Neuronal stem cell (in vitro differentiated cells): ENCODE measurements at regions not wholly inside any gene's neighbourhood (a gene's known extent, or its start where the extent isn't known, plus 50 kb on each side); places are given as distances from the start of the nearest gene placed in this dataset.

Experiments
- DNase-seq: peaks from one replicate; pipeline ENCODE4 v3.0.0-alpha.2; 2013; ENCODE audit warnings: low spot score
- H2AFZ ChIP-seq: one replicate; pipeline ENCODE4 v1.6.1; 2013; ENCODE audit warnings: mild to moderate bottlenecking, low read length, inconsistent platforms
- H2AK5ac ChIP-seq: 2 replicates; pipeline ENCODE4 v1.6.1; 2013; ENCODE audit warnings: low read depth, mild to moderate bottlenecking, inconsistent platforms, low read length, moderate library complexity, mixed read lengths
- H2BK120ac ChIP-seq: 2 replicates; pipeline ENCODE4 v1.6.1; 2013; ENCODE audit warnings: low read depth, mild to moderate bottlenecking, inconsistent platforms, low read length, moderate library complexity, mixed read lengths
- H2BK12ac ChIP-seq: one replicate; pipeline ENCODE4 v1.6.1; 2013; ENCODE audit warnings: low read length, inconsistent platforms
- H2BK15ac ChIP-seq: 2 replicates; pipeline ENCODE4 v1.6.1; 2013; ENCODE audit warnings: mild to moderate bottlenecking, low read length, inconsistent platforms, mixed read lengths
- H2BK5ac ChIP-seq: one replicate; pipeline ENCODE4 v1.6.1; 2013; ENCODE audit warnings: inconsistent platforms, mild to moderate bottlenecking, low read length, moderate library complexity
- H3K14ac ChIP-seq: one replicate; pipeline ENCODE4 v1.6.1; 2013; ENCODE audit warnings: low read length, inconsistent platforms
- H3K18ac ChIP-seq: 2 replicates; pipeline ENCODE4 v1.6.1; 2013; ENCODE audit warnings: low read length, inconsistent platforms
- H3K23ac ChIP-seq: 2 replicates; pipeline ENCODE4 v1.6.1; 2013; ENCODE audit warnings: low read depth, mild to moderate bottlenecking, mixed read lengths, low read length, inconsistent platforms; ENCODE audit not compliant: poor library complexity
- H3K27ac ChIP-seq: replicated peaks from 3 replicates; pipeline ENCODE4 v1.5.1; 2013; ENCODE audit warnings: low read length, inconsistent platforms
- H3K27me3 ChIP-seq, 3 experiments: 2 replicates each; pipeline ENCODE4 v1.6.1; 2013; ENCODE audit warnings: low read length in 3 of 3, mild to moderate bottlenecking in 2 of 3, inconsistent platforms in 1 of 3, low read depth in 1 of 3, mixed read lengths in 1 of 3, moderate library complexity in 1 of 3; ENCODE audit not compliant: control insufficient read depth in 3 of 3, insufficient read depth in 3 of 3
- H3K36me3 ChIP-seq, 2 donors: replicated peaks in 1 of 2; 2 replicates each; pipeline ENCODE4 v1.6.1; 2013; ENCODE audit warnings: low read length in 2 of 2; ENCODE audit not compliant: control insufficient read depth in 2 of 2, insufficient read depth in 2 of 2
- H3K4ac ChIP-seq: 2 replicates; pipeline ENCODE4 v1.6.1; 2013; ENCODE audit warnings: inconsistent platforms, mild to moderate bottlenecking, low read length, moderate library complexity
- H3K4me1 ChIP-seq, 2 donors: 1 replicate in 1 of 2; 2 replicates in 1 of 2; pipeline ENCODE4 v1.6.1; 2013; ENCODE audit warnings: low read length in 2 of 2, low read depth in 1 of 2; ENCODE audit not compliant: control insufficient read depth in 2 of 2, insufficient read depth in 1 of 2
- H3K4me2 ChIP-seq: one replicate; pipeline ENCODE4 v1.6.1; 2013; ENCODE audit warnings: mild to moderate bottlenecking, low read length, inconsistent platforms; ENCODE audit not compliant: insufficient read depth, poor library complexity, severe bottlenecking
- H3K4me3 ChIP-seq, 2 donors: 2 replicates each; pipeline ENCODE4 v1.5.1; 2013; ENCODE audit warnings: low read length in 2 of 2, mild to moderate bottlenecking in 2 of 2, inconsistent platforms in 1 of 2, moderate library complexity in 1 of 2
- H3K79me1 ChIP-seq: one replicate; pipeline ENCODE4 v1.6.1; 2013; ENCODE audit warnings: low read depth, mild to moderate bottlenecking, inconsistent platforms, low read length, moderate library complexity
- H3K9ac ChIP-seq: one replicate; pipeline ENCODE4 v1.6.1; 2013; ENCODE audit warnings: mild to moderate bottlenecking, low read depth, low read length, inconsistent platforms; ENCODE audit not compliant: poor library complexity
- H3K9me3 ChIP-seq, 2 donors: replicated peaks in 1 of 2; 2 replicates each; pipeline versions ENCODE3 to v1.6.1; 2013; ENCODE audit warnings: low read length in 2 of 2, mild to moderate bottlenecking in 2 of 2, inconsistent platforms in 1 of 2, low read depth in 1 of 2, mixed read lengths in 1 of 2, moderate library complexity in 1 of 2; ENCODE audit not compliant: control insufficient read depth in 2 of 2, insufficient read depth in 1 of 2
- H4K8ac ChIP-seq: one replicate; pipeline ENCODE4 v1.6.1; 2013; ENCODE audit warnings: low read depth, mild to moderate bottlenecking, inconsistent platforms, low read length, moderate library complexity
- H4K91ac ChIP-seq: one replicate; pipeline ENCODE4 v1.6.1; 2013; ENCODE audit warnings: low read length, low read depth, mild to moderate bottlenecking, inconsistent platforms; ENCODE audit not compliant: poor library complexity
- WGBS, 2 donors: extraction: QIAGEN DNeasy Blood & Tissue Kit; methylation state at CpG; one replicate each; pipeline ENCODE4 v1.1.7; 2013; ENCODE audit warnings: missing lambda C conversion rate in 2 of 2, mixed read lengths in 1 of 2; ENCODE audit not compliant: insufficient read length in 2 of 2, insufficient replicate concordance in 1 of 2; ENCODE audit errors: extremely low coverage in 2 of 2; 5-methylcytosine and 5-hydroxymethylcytosine counted together

DNA sequence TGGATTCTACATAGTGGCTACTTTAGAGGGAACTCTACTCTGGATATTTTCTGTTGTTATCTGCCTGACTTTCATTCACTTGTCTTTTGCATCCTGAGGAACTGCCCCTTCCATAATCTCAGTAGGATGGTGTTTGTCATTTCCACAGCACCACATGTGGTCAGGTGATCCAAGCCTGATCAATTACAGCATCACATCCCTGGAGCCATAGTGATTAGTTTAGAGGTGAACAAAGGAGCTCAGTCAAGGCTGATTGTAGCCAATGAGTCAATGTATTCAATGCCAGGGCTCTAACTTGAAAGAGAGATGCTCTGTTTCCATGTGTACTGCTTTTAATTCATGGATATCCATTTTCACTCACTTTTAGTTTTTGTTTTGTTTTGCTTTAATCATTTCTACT lies 478.7 kb upstream of the ADAMTS9 start:
- Histone ChIP-seq H2BK15ac (no peak overlapping the region), H2BK5ac (no peak overlapping the region), H2BK12ac (no peak overlapping the region), H3K4me2 (no peak overlapping the region), H2BK120ac (no peak overlapping the region), H2AK5ac (no peak overlapping the region), H3K9ac (no peak overlapping the region), H3K27ac (no peak overlapping the region), H3K27me3 (no peaks in the 10 kb centered on the region), H3K79me1 (no peaks in the 10 kb centered on the region), H3K14ac (no peak overlapping the region), H3K4me3 (no peak overlapping the region), H3K36me3 (no peaks in the 10 kb centered on the region), H3K18ac (no peak overlapping the region), H4K8ac (no peak overlapping the region), H3K9me3 (no peaks in the 10 kb centered on the region), H3K4me1 (peaks cover 0 to 2% of the 10 kb centered on the region in 2 donors), H3K4ac (no peak overlapping the region), H2AFZ (no peak overlapping the region), H3K23ac (no peak overlapping the region), H4K91ac (no peak overlapping the region)
- DNase-seq, result no peak

- H3K9me3 ChIP-seq, result peaks cover 0 to 11% of the 10 kb centered on the region in 2 donors
- H3K9ac ChIP-seq, result no peak overlapping the region
- whole genome bisulfite sequencing, 2 donors, result no CpG with 5 or more reads among the region's 3 CpGs
- H4K8ac ChIP-seq, result no peak overlapping the region
- DNase-seq, result no peak
- H3K4me1 ChIP-seq, result peaks cover 5% of the 10 kb centered on the region in 2 donors
- H3K4me2 ChIP-seq, result no peak overlapping the region
- H3K4me3 ChIP-seq, result no peak overlapping the region
- H2BK120ac ChIP-seq, result no peak overlapping the region
- H3K23ac ChIP-seq, result no peak overlapping the region
- no peak overlapping the region for H2AFZ ChIP-seq
- H3K36me3 ChIP-seq, result no peaks in the 10 kb centered on the region
- no peak overlapping the region for H3K4ac ChIP-seq
- no peak overlapping the region for H3K14ac ChIP-seq
- no peak overlapping the region for H4K91ac ChIP-seq
- no peak overlapping the region for H2BK5ac ChIP-seq
- H3K27ac ChIP-seq, result no peak overlapping the region
- H3K79me1 ChIP-seq, result no peaks in the 10 kb centered on the region
- no peak overlapping the region for H2BK15ac ChIP-seq
- H3K27me3 ChIP-seq, result no peaks in the 10 kb centered on the region
- no peak overlapping the region for H2AK5ac ChIP-seq
- no peak overlapping the region for H2BK12ac ChIP-seq
- H3K18ac ChIP-seq, result no peak overlapping the region
These were observed 470.2 kb upstream of the ADAMTS9 start for GRCh38 chr3:65158023-65158422.

GRCh38 chr3:65153850-65154512 lies 466.2 kb upstream of the ADAMTS9 start:
- H2BK5ac ChIP-seq, result no peak overlapping the region
- H4K8ac ChIP-seq, result no peak overlapping the region
- peaks cover 0 to 4% of the 10 kb centered on the region in 2 donors for H3K9me3 ChIP-seq
- H2BK12ac ChIP-seq, result no peak overlapping the region
- no peak overlapping the region for H2AK5ac ChIP-seq
- no peak overlapping the region for H3K9ac ChIP-seq
- H3K4me1 ChIP-seq, result peaks cover 5% of the 10 kb centered on the region in 2 donors
- H3K36me3 ChIP-seq, result no peaks in the 10 kb centered on the region
- no peak overlapping the region for H3K4me2 ChIP-seq
- no peak overlapping the region for H2BK15ac ChIP-seq
- no peak overlapping the region for H3K4me3 ChIP-seq
- no peak overlapping the region for H4K91ac ChIP-seq
- H3K18ac ChIP-seq, result no peak overlapping the region
- no CpG with 5 or more reads among the region's 8 CpGs for WGBS, 2 donors
- H3K79me1 ChIP-seq, result no peaks in the 10 kb centered on the region
- DNase-seq, result no peak
- H3K14ac ChIP-seq, result no peak overlapping the region
- no peak overlapping the region for H3K27ac ChIP-seq
- H3K4ac ChIP-seq, result no peak overlapping the region
- no peak overlapping the region for H2BK120ac ChIP-seq
- H2AFZ ChIP-seq, result peak overlapping the region; percentile 5
- H3K23ac ChIP-seq, result no peak overlapping the region
- no peaks in the 10 kb centered on the region for H3K27me3 ChIP-seq

- H3K18ac ChIP-seq, result no peak overlapping the region
- no peak overlapping the region for H2BK5ac ChIP-seq
- no peak overlapping the region for H3K4ac ChIP-seq
- H3K27me3 ChIP-seq, result peaks cover 0 to 8% (median 0%) of the 10 kb centered on the region in 3 experiments
- no peak overlapping the region for H3K27ac ChIP-seq
- no peak overlapping the region for H3K4me2 ChIP-seq
- no peak overlapping the region for H3K9ac ChIP-seq
- peaks cover 5% of the 10 kb centered on the region in 2 donors for H3K4me1 ChIP-seq
- H3K14ac ChIP-seq, result no peak overlapping the region
- H3K23ac ChIP-seq, result no peak overlapping the region
- H3K4me3 ChIP-seq, result no peak overlapping the region
- DNase-seq, result no peak
- H2AFZ ChIP-seq, result no peak overlapping the region
- no peaks in the 10 kb centered on the region for H3K36me3 ChIP-seq
- no peak overlapping the region for H2BK15ac ChIP-seq
- no peak overlapping the region for H2AK5ac ChIP-seq
- no peak overlapping the region for H2BK12ac ChIP-seq
- no CpG with 5 or more reads among the region's 6 CpGs for WGBS, 2 donors
- H4K91ac ChIP-seq, result no peak overlapping the region
- no peaks in the 10 kb centered on the region for H3K79me1 ChIP-seq
- no peak overlapping the region for H4K8ac ChIP-seq
- no peak overlapping the region for H2BK120ac ChIP-seq
- peaks cover 0 to 4% of the 10 kb centered on the region in 2 donors for H3K9me3 ChIP-seq
These were observed 463.9 kb upstream of the ADAMTS9 start for GRCh38 chr3:65151666-65152065.
